ENCODE measurements at regions not wholly inside any gene's neighbourhood (a gene's known extent, or its start where the extent isn't known, plus 50 kb on each side); places are given as distances from the start of the nearest gene placed in this dataset.

- no peaks in the 10 kb centered on the region for H3K27me3 ChIP-seq (ENCODE audit: insufficient read depth, low read length)
- no peak for DNase-seq
- no peak overlapping the region for H3K23ac ChIP-seq (ENCODE audit: insufficient read length, low read depth, low read length)
- no peak overlapping the region for H2BK12ac ChIP-seq (ENCODE audit: insufficient read length, low read depth, low read length)
- H3K14ac ChIP-seq (ENCODE audit: insufficient read depth, low read length): no peak overlapping the region
- no peak overlapping the region for H3K18ac ChIP-seq (ENCODE audit: insufficient read length, low read depth, low read length)
- H3K79me2 ChIP-seq (ENCODE audit: insufficient read depth, low read length): no peaks in the 10 kb centered on the region
- WGBS (ENCODE audit: extremely low coverage, insufficient read length, low lambda C conversion rate): no CpG with 5 or more reads among the region's 4 CpGs
- peaks cover 20 to 25% of the 10 kb centered on the region in 2 experiments for H3K4me1 Mint-ChIP-seq
- H4K20me1 ChIP-seq (ENCODE audit: control insufficient read depth, insufficient read depth, insufficient read length): no peaks in the 10 kb centered on the region
- H2BK15ac ChIP-seq (ENCODE audit: low read depth, low read length): no peak overlapping the region
- H3K23me2 ChIP-seq (ENCODE audit: insufficient read length, low read depth, low read length, poor library complexity, severe bottlenecking): no peaks in the 10 kb centered on the region
- 0 out of 3 replicates have a peak, but pooled peaks have one; percentile 22 for TF ChIP-seq CTCF (conservative IDR thresholded peaks at IDR 0.05)
- no peaks in the 10 kb centered on the region for H3K9me3 Mint-ChIP-seq
- H3K9ac ChIP-seq (ENCODE audit: extremely low read depth, insufficient read length, low read length): no peak overlapping the region
- H2AK5ac ChIP-seq (ENCODE audit: insufficient read length, low read length): no peak overlapping the region
- no peak overlapping the region for H3K4me3 Mint-ChIP-seq
- H3K79me1 ChIP-seq (ENCODE audit: insufficient read depth, low read depth, low read length, poor library complexity, severe bottlenecking): no peaks in the 10 kb centered on the region
- H4K8ac ChIP-seq (replicated peaks; ENCODE audit: insufficient read length, low read depth, low read length): no peak overlapping the region
- H3K27ac ChIP-seq (ENCODE audit: insufficient read length, low read depth, low read length): no peak overlapping the region
- no peak overlapping the region for H3T11ph ChIP-seq (ENCODE audit: low read length)
- H3K4me2 ChIP-seq (ENCODE audit: insufficient read depth, insufficient read length, low read length): no peak overlapping the region
- H3K56ac ChIP-seq (ENCODE audit: insufficient read length, low read depth, low read length): no peak overlapping the region
- H4K5ac ChIP-seq (ENCODE audit: insufficient read length, low read depth, low read length): no peak overlapping the region
- no peak overlapping the region for H2BK20ac ChIP-seq (ENCODE audit: low read depth, low read length, poor library complexity, severe bottlenecking)
- H3K27me3 Mint-ChIP-seq (ENCODE audit: low read depth): no peaks in the 10 kb centered on the region
- H2AFZ ChIP-seq (ENCODE audit: low read length): no peak overlapping the region
- no peak overlapping the region for H3K27ac Mint-ChIP-seq
- no peak overlapping the region for H4K91ac ChIP-seq (ENCODE audit: insufficient read length, low read depth, low read length)
- H3K36me3 Mint-ChIP-seq (ENCODE audit: insufficient read depth in 1 of 3, low read depth in 3 of 3): no peaks in the 10 kb centered on the region
- peaks cover 4% of the 10 kb centered on the region; the same call in 1 of the 2 replicates for H3K4me1 ChIP-seq (ENCODE audit: insufficient read depth, low read length)
- H2BK120ac ChIP-seq (ENCODE audit: low read depth, low read length, poor library complexity, severe bottlenecking): no peak overlapping the region
- H3K9me3 ChIP-seq (ENCODE audit: control insufficient read depth, low read depth, low read length): no peaks in the 10 kb centered on the region
- no peak overlapping the region for H2BK5ac ChIP-seq (ENCODE audit: insufficient read length, low read length)
- no peak overlapping the region for H3K4ac ChIP-seq (ENCODE audit: low read depth, low read length)
Observed at GRCh38 chr2:180901331-180901730, 79.1 kb upstream of the UBE2E3 start.

All from H9 (cell line).